ENCODE measurements at regions not wholly inside any gene's neighbourhood (a gene's known extent, or its start where the extent isn't known, plus 50 kb on each side); places are given as distances from the start of the nearest gene placed in this dataset.
"Not testable (repeated sequence)": the region's sequence is repeated elsewhere in the genome, so short reads cannot be mapped to it uniquely, and the experiment has no call there.

- TF ChIP-seq EZH2 (optimal IDR thresholded peaks at IDR 0.05; ENCODE audit: low read depth, low read length) (no peak), EZH2phosphoT487 (IDR thresholded peaks at IDR 0.05; ENCODE audit: low read length) (no peak), CTCF (IDR thresholded peaks at IDR 0.05; ENCODE audit: low read length) (no peak)
- Histone ChIP-seq H3K4me2 (ENCODE audit: low read depth, low read length) (no peak overlapping the region), H4K20me1 (ENCODE audit: insufficient read depth, low read length) (no peaks in the 10 kb centered on the region), H3K9me3 (replicated peaks; ENCODE audit: insufficient read depth, low read length) (no peaks in the 10 kb centered on the region), H3K9ac (ENCODE audit: low read length) (no peak overlapping the region), H3K9me2 (replicated peaks; ENCODE audit: insufficient read depth, low read length) (no peaks in the 10 kb centered on the region), H3K27me3 (replicated peaks; ENCODE audit: insufficient read depth, low read length) (no peaks in the 10 kb centered on the region), H3F3A (ENCODE audit: insufficient read depth, low read length) (no peaks in the 10 kb centered on the region), H3K27ac (ENCODE audit: low read length) (no peak overlapping the region), H3K79me2 (ENCODE audit: low read length) (no peaks in the 10 kb centered on the region), H3K4me3 (ENCODE audit: low read length) (no peak overlapping the region), H3K36me3 (replicated peaks; ENCODE audit: insufficient read depth, low read length) (no peaks in the 10 kb centered on the region), H2AFZ (ENCODE audit: low read length) (no peak overlapping the region), H3K4me1 (ENCODE audit: low read length) (no peaks in the 10 kb centered on the region)
- no peak for DNase-seq
Observed at GRCh38 chr6:66096679-66097078, 389.7 kb upstream of the EYS start.

GRCh38 chr6:66094615-66095014, 387.6 kb upstream of the EYS start:
- Histone ChIP-seq H2AFZ (ENCODE audit: low read length) (no peak overlapping the region), H3K27me3 (replicated peaks; ENCODE audit: insufficient read depth, low read length) (no peaks in the 10 kb centered on the region), H3K79me2 (ENCODE audit: low read length) (no peaks in the 10 kb centered on the region), H3K4me1 (ENCODE audit: low read length) (no peaks in the 10 kb centered on the region), H3K27ac (ENCODE audit: low read length) (no peak overlapping the region), H3K9ac (ENCODE audit: low read length) (no peak overlapping the region), H3F3A (ENCODE audit: insufficient read depth, low read length) (no peaks in the 10 kb centered on the region), H3K4me3 (ENCODE audit: low read length) (no peak overlapping the region), H3K9me3 (replicated peaks; ENCODE audit: insufficient read depth, low read length) (no peaks in the 10 kb centered on the region), H3K4me2 (ENCODE audit: low read depth, low read length) (no peak overlapping the region), H3K36me3 (replicated peaks; ENCODE audit: insufficient read depth, low read length) (no peaks in the 10 kb centered on the region), H4K20me1 (ENCODE audit: insufficient read depth, low read length) (no peaks in the 10 kb centered on the region), H3K9me2 (replicated peaks; ENCODE audit: insufficient read depth, low read length) (no peaks in the 10 kb centered on the region)
- TF ChIP-seq CTCF (IDR thresholded peaks at IDR 0.05; ENCODE audit: low read length) (no peak), EZH2 (optimal IDR thresholded peaks at IDR 0.05; ENCODE audit: low read depth, low read length) (no peak), EZH2phosphoT487 (IDR thresholded peaks at IDR 0.05; ENCODE audit: low read length) (no peak)
- no peak for DNase-seq

GRCh38 chr6:66092306-66092705, 385.3 kb upstream of the EYS start:
- H3K79me2 ChIP-seq (ENCODE audit: low read length); H3K4me2 ChIP-seq (ENCODE audit: low read depth, low read length); H3K27me3 ChIP-seq (replicated peaks; ENCODE audit: insufficient read depth, low read length); H3K27ac ChIP-seq (ENCODE audit: low read length); H3K4me3 ChIP-seq (ENCODE audit: low read length); H3K36me3 ChIP-seq (replicated peaks; ENCODE audit: insufficient read depth, low read length); H3K9me2 ChIP-seq (replicated peaks; ENCODE audit: insufficient read depth, low read length); H3K9ac ChIP-seq (ENCODE audit: low read length); H3F3A ChIP-seq (ENCODE audit: insufficient read depth, low read length); H3K9me3 ChIP-seq (replicated peaks; ENCODE audit: insufficient read depth, low read length); H3K4me1 ChIP-seq (ENCODE audit: low read length); H4K20me1 ChIP-seq (ENCODE audit: insufficient read depth, low read length); H2AFZ ChIP-seq (ENCODE audit: low read length); DNase-seq: not testable (repeated sequence)

GRCh38 chr6:66086532-66086931, 379.5 kb upstream of the EYS start:
- no peak for DNase-seq
- H3K9me3 ChIP-seq (replicated peaks; ENCODE audit: insufficient read depth, low read length) = no peaks in the 10 kb centered on the region
- H3K4me2 ChIP-seq (ENCODE audit: low read depth, low read length) = no peak overlapping the region
- no peak overlapping the region for H3K27ac ChIP-seq (ENCODE audit: low read length)
- no peaks in the 10 kb centered on the region for H3K79me2 ChIP-seq (ENCODE audit: low read length)
- no peaks in the 10 kb centered on the region for H4K20me1 ChIP-seq (ENCODE audit: insufficient read depth, low read length)
- no peaks in the 10 kb centered on the region for H3K27me3 ChIP-seq (replicated peaks; ENCODE audit: insufficient read depth, low read length)
- no peaks in the 10 kb centered on the region for H3K4me1 ChIP-seq (ENCODE audit: low read length)
- no peak for TF ChIP-seq EZH2phosphoT487 (IDR thresholded peaks at IDR 0.05; ENCODE audit: low read length)
- TF ChIP-seq CTCF (IDR thresholded peaks at IDR 0.05; ENCODE audit: low read length) = no peak
- no peak for TF ChIP-seq EZH2 (optimal IDR thresholded peaks at IDR 0.05; ENCODE audit: low read depth, low read length)
- no peaks in the 10 kb centered on the region for H3K9me2 ChIP-seq (replicated peaks; ENCODE audit: insufficient read depth, low read length)
- no peaks in the 10 kb centered on the region for H3K36me3 ChIP-seq (replicated peaks; ENCODE audit: insufficient read depth, low read length)
- H2AFZ ChIP-seq (ENCODE audit: low read length) = no peak overlapping the region
- H3F3A ChIP-seq (ENCODE audit: insufficient read depth, low read length) = no peaks in the 10 kb centered on the region
- no peak overlapping the region for H3K4me3 ChIP-seq (ENCODE audit: low read length)
- H3K9ac ChIP-seq (ENCODE audit: low read length) = no peak overlapping the region
